SK-N-MC (cell line): ENCODE measurements at regions not wholly inside any gene's neighbourhood (a gene's known extent, or its start where the extent isn't known, plus 50 kb on each side); places are given as distances from the start of the nearest gene placed in this dataset.

ENCODE experiments used
- EZH2 ChIP-seq: fragments of 200-600 bp; sonication (generic); IDR thresholded peaks from one replicate; pipeline ENCODE4 v1.6.1; 2017; ENCODE audit warnings: antibody characterized with exemption
- POLR2AphosphoS5 ChIP-seq: IDR thresholded peaks from 2 replicates; pipeline ENCODE4 v1.6.1; 2012; ENCODE audit warnings: mild to moderate bottlenecking, low read depth, low read length, borderline replicate concordance

DNA sequence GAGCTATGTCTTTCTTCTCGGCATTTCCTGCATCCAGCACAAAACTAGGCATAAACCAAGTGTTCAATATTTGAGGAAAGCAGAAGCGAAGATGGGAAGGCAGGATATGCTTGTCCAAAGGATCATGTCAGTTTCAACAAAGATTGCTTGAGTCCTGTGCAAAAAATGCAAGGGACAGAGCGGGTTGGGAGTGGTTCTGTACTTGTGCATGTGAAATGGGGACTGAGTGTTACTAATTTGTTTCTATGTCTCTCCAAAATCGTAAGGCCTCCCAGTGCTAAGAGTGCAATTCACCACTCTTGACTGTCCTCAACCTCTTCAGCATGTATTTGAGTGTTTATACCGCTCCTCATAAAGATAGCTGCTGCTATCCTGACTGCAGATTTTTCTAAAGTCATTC, 166.2 kb downstream of the DLEU7 start:
- TF ChIP-seq POLR2AphosphoS5, result no peak
- TF ChIP-seq EZH2, result no peak
